H1 (cell line): ENCODE measurements at regions not wholly inside any gene's neighbourhood (a gene's known extent, or its start where the extent isn't known, plus 50 kb on each side); places are given as distances from the start of the nearest gene placed in this dataset.
A peak's percentile ranks its signal among the peaks of the same experiment; 100 is the strongest.

Experiments
- CTCF ChIA-PET: fragments of 300-600 bp; sonication (Branson Sonifier 250); formaldehyde crosslinking; loops from one replicate; lab custom pipeline; 2021; ENCODE audit not compliant: partially characterized antibody; lab: Charles Lee
- POLR2A ChIA-PET: fragments of 300-600 bp; sonication (Branson Sonifier 250); formaldehyde crosslinking; loops from one replicate; lab custom pipeline; 2021; ENCODE audit warnings: inconsistent platforms; ENCODE audit not compliant: partially characterized antibody; lab: Charles Lee
- DNase-seq, 2 experiments: peaks; one replicate each; pipeline versions ENCODE4 v3.0.0 to v3.0.0-alpha.2; 2010 to 2022; ENCODE audit warnings: low spot score in 2 of 2, low read depth in 1 of 2, mixed read lengths in 1 of 2
- FAIRE-seq: peaks from 2 replicates; lab custom pipeline; 2011; peaks lifted over from hg19 to GRCh38; lab: Jason Lieb, UNC
- H2AFZ ChIP-seq: 2 replicates; pipeline ENCODE4 v1.8.1; 2012; ENCODE audit warnings: low read length, inconsistent platforms
- H2AK5ac ChIP-seq: 2 replicates; pipeline ENCODE4 v1.6.1; 2013; ENCODE audit warnings: low read depth, low read length
- H2BK120ac ChIP-seq: replicated peaks from 2 replicates; pipeline ENCODE3; 2013; ENCODE audit warnings: low read depth, low read length, inconsistent platforms
- H2BK12ac ChIP-seq: 2 replicates; pipeline ENCODE4 v1.6.1; 2013; ENCODE audit warnings: low read depth, low read length
- H2BK15ac ChIP-seq: 2 replicates; pipeline ENCODE4 v1.6.1; 2013; ENCODE audit warnings: low read length
- H2BK20ac ChIP-seq: 2 replicates; pipeline ENCODE4 v1.6.1; 2013; ENCODE audit warnings: low read length
- H2BK5ac ChIP-seq: 2 replicates; pipeline ENCODE4 v1.6.1; 2013; ENCODE audit warnings: low read depth, low read length
- H3K14ac ChIP-seq: 2 replicates; pipeline ENCODE4 v1.6.1; 2013; ENCODE audit warnings: inconsistent platforms; ENCODE audit not compliant: insufficient read length
- H3K18ac ChIP-seq: 2 replicates; pipeline ENCODE4 v1.6.1; 2013; ENCODE audit warnings: low read length; ENCODE audit errors: extremely low read depth
- H3K23ac ChIP-seq: 2 replicates; pipeline ENCODE4 v1.6.1; 2013; ENCODE audit warnings: inconsistent platforms; ENCODE audit not compliant: insufficient read length
- H3K23me2 ChIP-seq: 2 replicates; pipeline ENCODE4 v1.6.1; 2013; ENCODE audit warnings: low read depth, low read length
- H3K27ac ChIP-seq: 2 replicates; pipeline ENCODE4 v1.6.1; 2011; ENCODE audit warnings: low read depth, low read length, inconsistent platforms
- H3K27me3 ChIP-seq, 4 experiments: replicated peaks in 1 of 4; 1 replicate in 1 of 4; 2 replicates in 3 of 4; pipeline versions ENCODE4 v1.6.1 to v1.8.1; 2011 to 2013; ENCODE audit warnings: low read length in 3 of 4, mild to moderate bottlenecking in 3 of 4, inconsistent platforms in 2 of 4, mixed read lengths in 2 of 4, moderate library complexity in 1 of 4; ENCODE audit not compliant: control insufficient read depth in 3 of 4, insufficient read depth in 3 of 4; ENCODE audit errors: extremely low read depth in 1 of 4
- H3K36me3 ChIP-seq, 4 experiments: 2 replicates each; pipeline versions ENCODE4 v1.6.1 to v1.8.1; 2011 to 2013; ENCODE audit warnings: mild to moderate bottlenecking in 4 of 4, low read length in 3 of 4, moderate library complexity in 2 of 4, control low read depth in 1 of 4, inconsistent platforms in 1 of 4; ENCODE audit not compliant: insufficient read depth in 4 of 4, control insufficient read depth in 2 of 4
- H3K4ac ChIP-seq: replicated peaks from 2 replicates; pipeline ENCODE3; 2013; ENCODE audit warnings: low read length, low read depth, mixed read lengths, inconsistent platforms; ENCODE audit not compliant: insufficient read length
- H3K4me1 ChIP-seq, 4 experiments: replicated peaks in 1 of 4; 1 replicate in 1 of 4; 2 replicates in 3 of 4; pipeline versions ENCODE4 v1.6.1 to v1.8.1; 2011 to 2013; ENCODE audit warnings: low read length in 3 of 4, inconsistent platforms in 2 of 4, mixed read lengths in 1 of 4; ENCODE audit not compliant: insufficient read depth in 4 of 4, control insufficient read depth in 3 of 4
- H3K4me2 ChIP-seq, 2 experiments: 2 replicates each; pipeline versions ENCODE4 v1.6.1 to v1.8.1; 2011 to 2013; ENCODE audit warnings: low read depth in 2 of 2, low read length in 2 of 2, control low read depth in 1 of 2, inconsistent platforms in 1 of 2, mild to moderate bottlenecking in 1 of 2; ENCODE audit not compliant: insufficient read depth in 1 of 2
- H3K4me3 ChIP-seq, 4 experiments: fragments of 200-600, 300-600 bp in 1 of 4; sonication (generic), shearing (Covaris generic), sonication (Bioruptor Twin) in 1 of 4; 2 replicates each; pipeline versions ENCODE4 v1.5.1 to v1.8.1; 2011 to 2016; ENCODE audit warnings: low read length in 4 of 4, low read depth in 3 of 4, control low read depth in 2 of 4, inconsistent platforms in 2 of 4, mild to moderate bottlenecking in 2 of 4, mixed read lengths in 1 of 4, moderate library complexity in 1 of 4; ENCODE audit not compliant: insufficient read depth in 2 of 4; ENCODE audit errors: extremely low read depth in 1 of 4
- H3K56ac ChIP-seq: replicated peaks from 2 replicates; pipeline ENCODE3; 2013; ENCODE audit warnings: low read depth, mild to moderate bottlenecking, mixed read lengths, low read length, inconsistent platforms; ENCODE audit not compliant: insufficient read length
- H3K79me1 ChIP-seq: 2 replicates; pipeline ENCODE4 v1.6.1; 2013; ENCODE audit warnings: low read depth, low read length, control low read depth
- H3K79me2 ChIP-seq, 2 experiments: 2 replicates each; pipeline versions ENCODE4 v1.6.1 to v1.8.1; 2012 to 2013; ENCODE audit warnings: low read length in 2 of 2, mild to moderate bottlenecking in 2 of 2, inconsistent platforms in 1 of 2; ENCODE audit not compliant: insufficient read depth in 2 of 2, control insufficient read depth in 1 of 2
- H3K9ac ChIP-seq, 4 experiments: replicated peaks in 1 of 4; 1 replicate in 1 of 4; 2 replicates in 3 of 4; pipeline versions ENCODE4 v1.6.1 to v1.8.1; 2011 to 2013; ENCODE audit warnings: low read depth in 3 of 4, low read length in 3 of 4, control low read depth in 2 of 4, mild to moderate bottlenecking in 2 of 4, moderate library complexity in 2 of 4, inconsistent platforms in 1 of 4; ENCODE audit errors: extremely low read depth in 1 of 4
- H3K9me3 ChIP-seq, 2 experiments: 2 replicates each; pipeline versions ENCODE4 v1.6.1 to v1.8.1; 2012 to 2013; ENCODE audit warnings: mild to moderate bottlenecking in 2 of 2, moderate library complexity in 2 of 2, control low read depth in 1 of 2, inconsistent platforms in 1 of 2, low read depth in 1 of 2, low read length in 1 of 2, mixed read lengths in 1 of 2; ENCODE audit not compliant: insufficient read depth in 2 of 2
- H4K20me1 ChIP-seq, 2 experiments: replicated peaks in 1 of 2; 2 replicates each; pipeline versions ENCODE3 to v1.8.1; 2011 to 2013; ENCODE audit warnings: inconsistent platforms in 2 of 2, low read length in 2 of 2, mild to moderate bottlenecking in 1 of 2; ENCODE audit not compliant: insufficient read depth in 2 of 2, control insufficient read depth in 1 of 2
- H4K5ac ChIP-seq: 2 replicates; pipeline ENCODE4 v1.6.1; 2013; ENCODE audit warnings: low read length, low read depth, mixed read lengths, inconsistent platforms; ENCODE audit not compliant: insufficient read length
- H4K8ac ChIP-seq: 2 replicates; pipeline ENCODE4 v1.8.0; 2013; ENCODE audit warnings: mild to moderate bottlenecking, moderate library complexity, low read length, inconsistent platforms; ENCODE audit not compliant: insufficient read depth; ENCODE audit errors: extremely low read depth
- H4K91ac ChIP-seq: replicated peaks from 2 replicates; pipeline ENCODE3; 2013; ENCODE audit warnings: low read length, mixed read lengths, inconsistent platforms; ENCODE audit not compliant: insufficient read length
- CHD1 ChIP-seq: IDR thresholded peaks from 2 replicates; pipeline ENCODE4 v1.6.1; 2012; ENCODE audit warnings: low read depth, low read length, improper control_type of control experiment
- EP300 ChIP-seq, 2 experiments: IDR thresholded peaks; 1 replicate in 1 of 2; 2 replicates in 1 of 2; pipeline ENCODE4 v1.6.1; 2011 to 2012; ENCODE audit warnings: low read depth in 2 of 2, low read length in 2 of 2, mild to moderate bottlenecking in 2 of 2, borderline replicate concordance in 1 of 2, inconsistent platforms in 1 of 2, moderate library complexity in 1 of 2
- KDM4A ChIP-seq: IDR thresholded peaks from one replicate; pipeline ENCODE4 v1.7.1; 2012; ENCODE audit warnings: low read depth, mild to moderate bottlenecking, moderate library complexity, low read length, inconsistent platforms; ENCODE audit not compliant: severe bottlenecking
- KDM5A ChIP-seq: fragments of 200-600 bp; IDR thresholded peaks from 2 replicates; pipeline ENCODE4 v1.7.1; 2012; ENCODE audit warnings: mild to moderate bottlenecking, low read length, inconsistent platforms, mixed read lengths
- PHF8 ChIP-seq: fragments of 200-600 bp; sonication (generic); conservative IDR thresholded peaks from 2 replicates; pipeline ENCODE4 v1.7.1; 2012; ENCODE audit warnings: low read depth, mild to moderate bottlenecking, inconsistent platforms, low read length, moderate library complexity
- RBBP5 ChIP-seq: IDR thresholded peaks from 2 replicates; pipeline ENCODE4 v1.7.1; 2012; ENCODE audit warnings: low read depth, mild to moderate bottlenecking, inconsistent platforms, low read length, moderate library complexity, borderline replicate concordance
- RNF2 ChIP-seq: fragments of 200-900, 300-1000 bp; sonication (generic); IDR thresholded peaks from 2 replicates; pipeline ENCODE4 v1.7.1; 2016; ENCODE audit warnings: borderline replicate concordance, low read depth, mild to moderate bottlenecking, antibody characterized with exemption, low read length; ENCODE audit not compliant: poor library complexity, severe bottlenecking; ENCODE audit errors: missing control alignments
- TCF12 ChIP-seq: IDR thresholded peaks from 2 replicates; pipeline ENCODE4 v1.6.1; 2011; ENCODE audit warnings: low read depth, mild to moderate bottlenecking, low read length
- TEAD4 ChIP-seq: IDR thresholded peaks from 2 replicates; pipeline ENCODE4 v1.6.1; 2012; ENCODE audit warnings: low read depth, low read length, inconsistent platforms, mixed read lengths
- YY1 ChIP-seq: IDR thresholded peaks from 2 replicates; pipeline ENCODE4 v1.6.1; 2011; ENCODE audit warnings: low read depth, mild to moderate bottlenecking, low read length
- WGBS, 2 experiments: shearing (Covaris generic) in 1 of 2; methylation state at CpG; one replicate each; pipeline versions ENCODE4 v1.1.6 to v1.1.7; 2013 to 2015; ENCODE audit warnings: low lambda C conversion rate in 2 of 2, mixed read lengths in 2 of 2, inconsistent platforms in 1 of 2, low coverage in 1 of 2, missing lambda C conversion rate in 1 of 2; ENCODE audit not compliant: insufficient replicate concordance in 2 of 2, insufficient coverage in 1 of 2, insufficient read length in 1 of 2; ENCODE audit errors: extremely low coverage in 1 of 2, missing lambda C conversion rate in 1 of 2; 5-methylcytosine and 5-hydroxymethylcytosine counted together

DNA sequence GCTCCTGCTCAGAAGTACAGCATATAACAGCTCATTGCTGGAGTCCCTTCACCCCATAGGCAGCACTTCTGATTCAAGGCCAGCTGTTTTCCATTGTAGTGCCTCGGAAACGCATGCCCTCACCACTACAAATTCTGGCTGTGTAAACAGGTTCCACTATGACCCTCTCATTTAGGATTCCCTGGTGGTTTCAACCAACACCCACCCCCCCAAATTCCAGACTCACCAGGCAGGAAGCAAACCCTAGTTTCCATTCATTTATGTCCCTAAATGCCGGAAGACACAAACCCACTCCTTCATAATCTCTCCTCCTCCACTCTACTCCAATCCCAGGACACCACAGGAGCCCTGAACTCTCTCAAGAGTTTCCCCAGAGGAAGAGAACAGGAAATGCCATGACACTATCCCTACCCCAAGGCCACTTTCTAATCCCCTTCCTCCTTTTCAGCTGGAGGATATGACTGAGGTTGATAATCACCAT lies 75.9 kb upstream of the TMPO start:
- Histone ChIP-seq H3K23me2 (no peaks in the 10 kb centered on the region), H2BK5ac (no peak overlapping the region), H3K14ac (no peak overlapping the region), H2AK5ac (no peak overlapping the region), H3K4me3 (no peak overlapping the region), H3K18ac (no peak overlapping the region), H2BK20ac (no peak overlapping the region), H3K27ac (no peak overlapping the region), H3K4ac (no peak overlapping the region), H2BK12ac (no peak overlapping the region), H3K79me1 (no peaks in the 10 kb centered on the region), H2BK120ac (no peak overlapping the region), H4K20me1 (no peaks in the 10 kb centered on the region), H3K23ac (no peak overlapping the region), H3K79me2 (no peaks in the 10 kb centered on the region), H4K8ac (no peak overlapping the region), H2BK15ac (no peak overlapping the region; the same call in 1 of the 2 replicates), H2AFZ (peak overlapping the region; percentile 34; the same call in 1 of the 2 replicates), H4K5ac (no peak overlapping the region), H3K36me3 (no peaks in the 10 kb centered on the region), H3K9me3 (no peaks in the 10 kb centered on the region), H3K9ac (no peak overlapping the region), H3K4me2 (no peak overlapping the region), H3K56ac (no peak overlapping the region), H3K4me1 (no peaks in the 10 kb centered on the region), H4K91ac (no peak overlapping the region), H3K27me3 (no peaks in the 10 kb centered on the region; a peak in 1 of 7 replicates)
- 91% methylated on average over 3 of the region's 3 CpGs; no CpG with 5 or more reads in 1 of the 2 experiments for WGBS, 2 experiments
- ChIA-PET POLR2A (interaction anchor here (1.1 kb wide), 1 partner anchor 76 kb away, joined by 4 read pairs; the partner anchor contains the start of gene TMPO), CTCF (interaction anchor here (1.4 to 2.1 kb wide), 5 partner anchors 12 to 52 kb away, joined by 3 to 11 read pairs (median 5); no protein-coding TSS in a partner anchor)
- no peak for TF ChIP-seq RBBP5
- TF ChIP-seq TCF12: no peak
- no peak for TF ChIP-seq TEAD4
- TF ChIP-seq EP300 (IDR thresholded peaks at IDR 0.05; ENCODE audit: borderline replicate concordance in 1 of 2, low read depth in 2 of 2, low read length in 2 of 2): no peak
- TF ChIP-seq RNF2: no peak
- no peak for TF ChIP-seq KDM4A
- TF ChIP-seq KDM5A: no peak
- no peak for TF ChIP-seq CHD1
- no peak for TF ChIP-seq PHF8
- no peak for TF ChIP-seq YY1
- FAIRE-seq: no peak
- no peak for DNase-seq
